PC-9 (cell line): ENCODE measurements at regions not wholly inside any gene's neighbourhood (a gene's known extent, or its start where the extent isn't known, plus 50 kb on each side); places are given as distances from the start of the nearest gene placed in this dataset.

Experiments used
- BruUV-seq: library from RNA; stranded (reverse); fragments of 400-500 nt; replicated peaks from 2 replicates; lab custom pipeline; 2021; lab: Mats Ljungman, UMichigan
- CTCF ChIA-PET: fragments of 300-600 bp; sonication (Branson Sonifier 250); formaldehyde crosslinking; loops from one replicate; lab custom pipeline; 2022; ENCODE audit warnings: antibody characterized with exemption; lab: Charles Lee
- POLR2A ChIA-PET: fragments of 300-600 bp; sonication (Branson Sonifier 250); formaldehyde crosslinking; loops from one replicate; lab custom pipeline; 2022; ENCODE audit warnings: antibody characterized with exemption; ENCODE audit not compliant: unreplicated experiment; lab: Charles Lee
- DNase-seq, 2 experiments: peaks; one replicate each; pipeline versions ENCODE4 v3.0.0 to v3.0.0-alpha.2; 2015 to 2022; ENCODE audit warnings: mixed read lengths in 1 of 2
- H2AFZ ChIP-seq: fragments of 200-600 bp; sonication (generic); 2 replicates; pipeline ENCODE4 v1.8.1; 2017; ENCODE audit warnings: antibody characterized with exemption
- H3F3A ChIP-seq: fragments of 200-600 bp; sonication (generic); 2 replicates; pipeline ENCODE4 v1.8.1; 2017; ENCODE audit warnings: antibody characterized with exemption, mild to moderate bottlenecking, low read depth; ENCODE audit not compliant: insufficient read depth
- H3K27ac ChIP-seq: fragments of 200-600 bp; sonication (generic); 2 replicates; pipeline ENCODE4 v1.6.1; 2016; ENCODE audit warnings: mixed run types
- H3K27me3 ChIP-seq: fragments of 200-600 bp; sonication (generic); 2 replicates; pipeline ENCODE4 v1.6.1; 2016; ENCODE audit warnings: low read depth, mixed run types; ENCODE audit not compliant: insufficient read depth
- H3K36me3 ChIP-seq: fragments of 200-600 bp; sonication (generic); 2 replicates; pipeline ENCODE4 v1.6.1; 2016; ENCODE audit warnings: low read depth, mixed run types
- H3K4me1 ChIP-seq: fragments of 200-600 bp; sonication (generic); replicated peaks from 2 replicates; pipeline ENCODE4 v1.6.1; 2016; ENCODE audit warnings: mixed run types; ENCODE audit not compliant: insufficient read depth
- H3K4me2 ChIP-seq: fragments of 200-600 bp; sonication (generic); 2 replicates; pipeline ENCODE4 v1.6.1; 2017; ENCODE audit warnings: mixed run types
- H3K4me3 ChIP-seq: fragments of 200-600 bp; sonication (generic); 2 replicates; pipeline ENCODE4 v1.6.1; 2016; ENCODE audit warnings: mixed run types
- H3K79me2 ChIP-seq: fragments of 200-600 bp; sonication (generic); 2 replicates; pipeline ENCODE4 v1.6.1; 2017; ENCODE audit warnings: low read depth, mixed run types
- H3K9me2 ChIP-seq: fragments of 200-600 bp; sonication (generic); 2 replicates; pipeline ENCODE4 v1.8.1; 2017; ENCODE audit warnings: mild to moderate bottlenecking; ENCODE audit not compliant: insufficient read depth
- H3K9me3 ChIP-seq: fragments of 200-600 bp; sonication (generic); 2 replicates; pipeline ENCODE4 v1.8.1; 2016; ENCODE audit warnings: low read depth; ENCODE audit not compliant: insufficient read depth
- H4K20me1 ChIP-seq: fragments of 200-600 bp; sonication (generic); 2 replicates; pipeline ENCODE4 v1.8.1; 2017; ENCODE audit not compliant: insufficient read depth
- CTCF ChIP-seq: fragments of 200-600 bp; sonication (generic); conservative IDR thresholded peaks from 2 replicates; pipeline ENCODE4 v1.6.1; 2017; ENCODE audit warnings: mixed run types, antibody characterized with exemption, mild to moderate bottlenecking, moderate library complexity
- EZH2 ChIP-seq: fragments of 200-600 bp; sonication (generic); IDR thresholded peaks from 2 replicates; pipeline ENCODE4 v1.8.0; 2017; ENCODE audit warnings: antibody characterized with exemption, low read depth
- intact Hi-C: fragments of 100-400 bp; cut with micrococcal nuclease; formaldehyde crosslinking; loops from one replicate; pipeline ENCODE4 v1.10.0; 2022; ENCODE audit not compliant: unreplicated experiment

GRCh38 chr11:13101644-13102512 is 92.8 kb downstream of the RASSF10 start:
- Histone ChIP-seq H3K4me2 (no peak overlapping the region), H3K4me3 (no peak overlapping the region), H4K20me1 (no peaks in the 10 kb centered on the region), H3F3A (peaks cover 4% of the 10 kb centered on the region), H3K36me3 (no peaks in the 10 kb centered on the region), H3K9me3 (no peaks in the 10 kb centered on the region), H3K27me3 (no peaks in the 10 kb centered on the region), H3K27ac (no peak overlapping the region), H3K79me2 (no peaks in the 10 kb centered on the region), H3K9me2 (no peaks in the 10 kb centered on the region), H3K4me1 (peaks cover 15% of the 10 kb centered on the region), H2AFZ (no peak overlapping the region)
- no peak for TF ChIP-seq CTCF
- TF ChIP-seq EZH2, result no peak
- no TSS peak for BruUV-seq
- ChIA-PET CTCF (no interaction called here), POLR2A (no interaction called here)
- intact Hi-C loops, result no loop called here
- no peak for DNase-seq

GRCh38 chr11:13102513-13102840 is 93.4 kb downstream of the RASSF10 start:
- no peaks in the 10 kb centered on the region for H3K36me3 ChIP-seq
- no peaks in the 10 kb centered on the region for H3K79me2 ChIP-seq
- no peak for DNase-seq
- no peaks in the 10 kb centered on the region for H3K27me3 ChIP-seq
- no peak overlapping the region for H3K4me2 ChIP-seq
- BruUV-seq, result no TSS peak
- no peaks in the 10 kb centered on the region for H3K9me2 ChIP-seq
- H2AFZ ChIP-seq, result no peak overlapping the region
- ChIA-PET POLR2A (no interaction called here), CTCF (no interaction called here)
- no peak for TF ChIP-seq CTCF
- H3K27ac ChIP-seq, result no peak overlapping the region
- H4K20me1 ChIP-seq, result no peaks in the 10 kb centered on the region
- peaks cover 4% of the 10 kb centered on the region for H3F3A ChIP-seq
- no peaks in the 10 kb centered on the region for H3K9me3 ChIP-seq
- intact Hi-C loops, result no loop called here
- peaks cover 14% of the 10 kb centered on the region for H3K4me1 ChIP-seq
- no peak overlapping the region for H3K4me3 ChIP-seq

GRCh38 chr11:13102865-13103539 is 93.9 kb downstream of the RASSF10 start:
- H3K36me3 ChIP-seq, result no peaks in the 10 kb centered on the region
- H3K9me3 ChIP-seq, result no peaks in the 10 kb centered on the region
- H3K27ac ChIP-seq, result no peak overlapping the region
- H3K4me2 ChIP-seq, result no peak overlapping the region
- peaks cover 4% of the 10 kb centered on the region for H3F3A ChIP-seq
- no TSS peak for BruUV-seq
- intact Hi-C loops, result no loop called here
- CTCF ChIA-PET, result no interaction called here
- H2AFZ ChIP-seq, result no peak overlapping the region
- TF ChIP-seq EZH2, result no peak
- TF ChIP-seq CTCF, result no peak
- H3K4me3 ChIP-seq, result no peak overlapping the region
- DNase-seq, result no peak
- H3K79me2 ChIP-seq, result no peaks in the 10 kb centered on the region
- H4K20me1 ChIP-seq, result no peaks in the 10 kb centered on the region
- POLR2A ChIA-PET, result no interaction called here
- peaks cover 10% of the 10 kb centered on the region; the same call in 1 of the 2 replicates for H3K4me1 ChIP-seq
- no peaks in the 10 kb centered on the region for H3K27me3 ChIP-seq
- H3K9me2 ChIP-seq, result no peaks in the 10 kb centered on the region
